Trophoblast cell (in vitro differentiated cells and primary cell): ENCODE measurements at regions not wholly inside any gene's neighbourhood (a gene's known extent, or its start where the extent isn't known, plus 50 kb on each side); places are given as distances from the start of the nearest gene placed in this dataset.
A peak's percentile ranks its signal among the peaks of the same experiment; 100 is the strongest.
"Not testable (repeated sequence)": the region's sequence is repeated elsewhere in the genome, so short reads cannot be mapped to it uniquely, and the experiment has no call there.

Experiments used
- DNase-seq, 2 donors: peaks; one replicate each; pipeline ENCODE4 v3.0.0-alpha.2; 2016
- H2AFZ ChIP-seq: 2 replicates; pipeline ENCODE4 v1.6.1; 2013; ENCODE audit warnings: low read length, moderate library complexity, mild to moderate bottlenecking; ENCODE audit not compliant: insufficient read depth, poor library complexity
- H2AK5ac ChIP-seq: 2 replicates; pipeline ENCODE4 v1.6.1; 2013; ENCODE audit warnings: mild to moderate bottlenecking, low read length
- H2BK120ac ChIP-seq: 2 replicates; pipeline ENCODE4 v1.6.1; 2013; ENCODE audit warnings: low read length, mild to moderate bottlenecking, moderate library complexity; ENCODE audit not compliant: insufficient read depth, poor library complexity
- H2BK12ac ChIP-seq: 2 replicates; pipeline ENCODE4 v1.6.1; 2013; ENCODE audit warnings: mild to moderate bottlenecking, low read length, moderate library complexity
- H2BK5ac ChIP-seq: 2 replicates; pipeline ENCODE4 v1.6.1; 2013; ENCODE audit warnings: low read length, low read depth, moderate library complexity, mild to moderate bottlenecking; ENCODE audit not compliant: poor library complexity
- H3K14ac ChIP-seq: 2 replicates; pipeline ENCODE4 v1.6.1; 2013; ENCODE audit warnings: mild to moderate bottlenecking, low read length
- H3K18ac ChIP-seq: 2 replicates; pipeline ENCODE4 v1.6.1; 2013; ENCODE audit warnings: mild to moderate bottlenecking, low read length
- H3K23ac ChIP-seq: 2 replicates; pipeline ENCODE4 v1.6.1; 2013; ENCODE audit warnings: low read length
- H3K27ac ChIP-seq: 2 replicates; pipeline ENCODE4 v1.5.1; 2013; ENCODE audit warnings: low read depth, mild to moderate bottlenecking, inconsistent platforms, low read length, moderate library complexity
- H3K27me3 ChIP-seq: 2 replicates; pipeline ENCODE4 v1.6.1; 2013; ENCODE audit warnings: inconsistent platforms, mild to moderate bottlenecking, low read length, moderate library complexity; ENCODE audit not compliant: insufficient read depth
- H3K36me3 ChIP-seq, 2 experiments: 1 replicate in 1 of 2; 2 replicates in 1 of 2; pipeline ENCODE4 v1.6.1; 2013; ENCODE audit warnings: low read length in 2 of 2, mild to moderate bottlenecking in 2 of 2, moderate library complexity in 1 of 2; ENCODE audit not compliant: insufficient read depth in 2 of 2, control insufficient read depth in 1 of 2
- H3K4ac ChIP-seq: 2 replicates; pipeline ENCODE4 v1.6.1; 2013; ENCODE audit warnings: low read depth, mild to moderate bottlenecking, low read length, moderate library complexity
- H3K4me1 ChIP-seq, 2 experiments: 1 replicate in 1 of 2; 2 replicates in 1 of 2; pipeline ENCODE4 v1.6.1; 2013; ENCODE audit warnings: low read length in 2 of 2, mild to moderate bottlenecking in 2 of 2, moderate library complexity in 1 of 2; ENCODE audit not compliant: insufficient read depth in 2 of 2, control insufficient read depth in 1 of 2
- H3K4me2 ChIP-seq: 2 replicates; pipeline ENCODE4 v1.6.1; 2013; ENCODE audit warnings: inconsistent platforms, mild to moderate bottlenecking, low read length, moderate library complexity
- H3K4me3 ChIP-seq: 2 replicates; pipeline ENCODE4 v1.5.1; 2013; ENCODE audit warnings: mild to moderate bottlenecking, low read depth, low read length, inconsistent platforms
- H3K79me1 ChIP-seq: one replicate; pipeline ENCODE4 v1.6.1; 2013; ENCODE audit warnings: low read length
- H3K79me2 ChIP-seq: 2 replicates; pipeline ENCODE4 v1.6.1; 2013; ENCODE audit warnings: low read length, mild to moderate bottlenecking; ENCODE audit not compliant: control insufficient read depth, insufficient read depth, poor library complexity
- H3K9ac ChIP-seq: 2 replicates; pipeline ENCODE4 v1.6.1; 2013; ENCODE audit warnings: mild to moderate bottlenecking, low read length
- H3K9me3 ChIP-seq: 2 replicates; pipeline ENCODE4 v1.6.1; 2013; ENCODE audit warnings: low read depth, mild to moderate bottlenecking, control low read depth, inconsistent platforms, low read length; ENCODE audit not compliant: insufficient read depth
- H4K12ac ChIP-seq: 2 replicates; pipeline ENCODE4 v1.6.1; 2013; ENCODE audit warnings: low read depth, mild to moderate bottlenecking, low read length, moderate library complexity
- H4K8ac ChIP-seq: 2 replicates; pipeline ENCODE4 v1.6.1; 2013; ENCODE audit warnings: low read depth, mild to moderate bottlenecking, low read length, moderate library complexity
- H4K91ac ChIP-seq: one replicate; pipeline ENCODE4 v1.6.1; 2013; ENCODE audit warnings: low read depth, mild to moderate bottlenecking, low read length, moderate library complexity
- WGBS: extraction: QIAGEN DNeasy Blood & Tissue Kit; methylation state at CpG from one replicate; pipeline ENCODE4 v1.1.7; 2013; ENCODE audit warnings: missing lambda C conversion rate; ENCODE audit not compliant: insufficient read length, insufficient coverage; ENCODE audit errors: extremely low coverage; 5-methylcytosine and 5-hydroxymethylcytosine counted together

DNA sequence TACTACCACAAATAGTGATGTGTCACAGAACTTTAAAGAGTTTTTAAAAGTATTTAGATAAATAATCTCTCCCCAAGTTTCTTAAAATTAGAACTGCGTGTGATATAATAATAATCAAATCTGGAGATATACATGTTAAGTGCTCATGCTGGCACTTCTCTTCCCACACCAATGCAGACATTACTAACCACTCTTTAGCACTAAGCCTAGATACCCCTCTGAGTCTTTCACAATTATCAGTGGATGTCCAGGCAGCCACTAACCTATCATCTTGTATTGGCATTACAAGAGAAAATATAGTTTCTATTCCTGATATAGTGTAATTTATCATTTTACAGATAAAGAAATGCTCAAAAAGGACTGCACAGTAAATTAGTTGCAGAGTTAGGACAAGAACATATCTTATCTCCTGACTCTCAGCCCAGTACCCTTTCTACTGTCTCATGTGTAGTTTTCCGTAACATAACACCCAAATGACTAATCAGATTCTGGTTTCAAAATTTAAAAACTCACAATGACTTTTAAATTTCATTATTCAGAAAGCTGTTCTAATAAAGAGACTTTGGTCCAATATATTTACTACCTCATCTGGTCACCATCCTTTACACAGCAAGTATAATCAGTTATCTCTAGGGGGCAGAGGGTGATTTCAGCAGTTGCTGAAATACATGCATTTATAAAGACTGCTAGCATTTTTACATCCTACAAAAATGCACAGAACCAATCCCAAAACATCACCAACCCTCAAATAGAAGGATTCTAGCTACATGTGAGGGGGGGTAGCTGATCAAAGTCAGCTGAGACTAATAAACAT lies 215.5 kb upstream of the MCHR2 start:
- no CpG with 5 or more reads among the region's 2 CpGs for WGBS
- Histone ChIP-seq H4K91ac (no peak overlapping the region), H3K23ac (no peak overlapping the region), H3K27me3 (no peaks in the 10 kb centered on the region), H2BK5ac (no peak overlapping the region), H3K9me3 (no peaks in the 10 kb centered on the region), H3K4ac (no peak overlapping the region), H4K8ac (no peak overlapping the region), H3K14ac (no peak overlapping the region), H3K4me2 (no peak overlapping the region), H3K9ac (no peak overlapping the region), H3K4me1 (no peaks in the 10 kb centered on the region), H2AK5ac (no peak overlapping the region), H3K27ac (no peak overlapping the region), H2BK120ac (no peak overlapping the region), H3K18ac (no peak overlapping the region), H4K12ac (no peak overlapping the region), H3K79me2 (no peaks in the 10 kb centered on the region), H2AFZ (no peak overlapping the region), H3K36me3 (no peaks in the 10 kb centered on the region), H3K4me3 (no peak overlapping the region), H3K79me1 (no peaks in the 10 kb centered on the region), H2BK12ac (no peak overlapping the region)
- DNase-seq, result no peak

DNA sequence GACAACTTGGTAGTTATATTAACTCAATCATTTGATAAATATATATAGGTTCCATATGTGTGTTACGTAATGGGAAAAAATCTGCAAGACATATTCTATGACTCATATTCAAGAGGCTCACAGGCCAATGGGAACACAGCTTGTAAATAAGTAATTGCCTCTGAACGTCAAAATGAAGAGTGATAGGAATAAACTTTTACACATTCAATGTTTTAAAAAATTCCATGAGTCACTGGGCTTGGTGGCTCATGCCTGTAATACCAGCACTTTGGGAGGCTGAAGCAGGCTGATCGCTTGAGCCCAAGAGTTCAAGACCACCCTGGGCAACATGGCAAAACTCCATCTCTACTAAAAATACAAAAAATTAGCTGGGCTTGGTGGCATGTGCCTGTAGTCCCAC lies 209.4 kb upstream of the MCHR2 start:
- Histone ChIP-seq H2AFZ (no peak overlapping the region), H3K14ac (no peak overlapping the region), H3K27ac (no peak overlapping the region), H2BK12ac (peak overlapping the region; percentile 58), H2AK5ac (no peak overlapping the region), H3K4ac (no peak overlapping the region), H3K27me3 (no peaks in the 10 kb centered on the region), H3K4me1 (peaks cover 0 to 2% of the 10 kb centered on the region in 2 experiments), H3K79me1 (peaks cover 2% of the 10 kb centered on the region), H4K91ac (peak overlapping the region; percentile 24), H3K9me3 (no peaks in the 10 kb centered on the region), H3K18ac (no peak overlapping the region), H2BK120ac (no peak overlapping the region), H4K12ac (no peak overlapping the region), H3K4me3 (no peak overlapping the region), H3K23ac (no peak overlapping the region), H3K9ac (no peak overlapping the region), H3K4me2 (no peak overlapping the region), H3K79me2 (no peaks in the 10 kb centered on the region), H2BK5ac (no peak overlapping the region), H4K8ac (no peak overlapping the region), H3K36me3 (no peaks in the 10 kb centered on the region)
- WGBS, result no CpG with 5 or more reads among the region's 3 CpGs
- peak; percentile 38 to 67 for DNase-seq

DNA sequence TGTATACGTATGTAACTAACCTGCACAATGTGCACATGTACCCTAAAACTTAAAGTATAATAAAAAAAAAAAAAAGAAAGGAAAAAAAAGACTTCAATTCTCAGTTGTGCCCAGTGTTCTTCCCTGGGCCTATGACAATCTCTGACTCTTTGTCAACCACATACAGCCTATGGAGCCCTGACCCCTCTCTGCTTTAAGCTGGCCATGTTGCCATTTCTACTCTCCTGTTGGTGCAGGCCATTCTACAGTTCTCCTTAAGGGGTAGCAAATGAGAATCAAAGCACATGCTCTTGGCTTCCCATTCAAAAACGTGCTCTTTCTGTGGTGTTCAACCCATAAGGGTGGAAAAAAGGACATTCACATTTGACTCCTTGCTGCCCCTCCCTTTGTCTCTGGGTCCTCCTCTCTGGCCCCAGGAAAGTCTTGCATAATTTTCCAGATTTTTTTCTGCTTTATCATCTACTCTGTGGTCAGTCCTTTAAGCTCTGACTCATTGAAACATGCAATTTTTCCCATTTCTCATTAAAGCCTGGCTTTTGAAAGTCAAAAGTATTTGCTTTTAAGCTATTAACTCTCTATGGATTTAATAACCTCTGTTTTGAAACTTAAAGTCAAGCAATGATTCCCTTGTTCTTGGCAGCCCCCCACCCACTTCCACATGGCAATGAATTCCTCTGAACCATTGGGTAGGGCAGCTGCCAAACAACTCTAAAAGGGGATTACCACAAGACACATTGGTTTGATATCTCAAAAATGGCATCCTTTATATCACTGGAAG lies 208.6 kb upstream of the MCHR2 start:
- Histone ChIP-seq H2BK120ac (no peak overlapping the region), H4K12ac (no peak overlapping the region), H3K79me2 (no peaks in the 10 kb centered on the region), H3K79me1 (peaks cover 2% of the 10 kb centered on the region), H3K23ac (no peak overlapping the region), H3K36me3 (no peaks in the 10 kb centered on the region), H3K27ac (no peak overlapping the region), H3K4ac (no peak overlapping the region), H4K8ac (no peak overlapping the region), H4K91ac (no peak overlapping the region), H3K14ac (no peak overlapping the region), H3K9ac (no peak overlapping the region), H2BK12ac (no peak overlapping the region), H3K4me2 (no peak overlapping the region), H2AK5ac (no peak overlapping the region), H3K18ac (no peak overlapping the region), H3K27me3 (no peaks in the 10 kb centered on the region), H2AFZ (no peak overlapping the region), H2BK5ac (no peak overlapping the region), H3K4me1 (peaks cover 0 to 2% of the 10 kb centered on the region in 2 experiments), H3K9me3 (no peaks in the 10 kb centered on the region), H3K4me3 (no peak overlapping the region)
- peak; percentile 50 to 90 for DNase-seq
- WGBS, result no CpG with 5 or more reads among the region's 2 CpGs

DNA sequence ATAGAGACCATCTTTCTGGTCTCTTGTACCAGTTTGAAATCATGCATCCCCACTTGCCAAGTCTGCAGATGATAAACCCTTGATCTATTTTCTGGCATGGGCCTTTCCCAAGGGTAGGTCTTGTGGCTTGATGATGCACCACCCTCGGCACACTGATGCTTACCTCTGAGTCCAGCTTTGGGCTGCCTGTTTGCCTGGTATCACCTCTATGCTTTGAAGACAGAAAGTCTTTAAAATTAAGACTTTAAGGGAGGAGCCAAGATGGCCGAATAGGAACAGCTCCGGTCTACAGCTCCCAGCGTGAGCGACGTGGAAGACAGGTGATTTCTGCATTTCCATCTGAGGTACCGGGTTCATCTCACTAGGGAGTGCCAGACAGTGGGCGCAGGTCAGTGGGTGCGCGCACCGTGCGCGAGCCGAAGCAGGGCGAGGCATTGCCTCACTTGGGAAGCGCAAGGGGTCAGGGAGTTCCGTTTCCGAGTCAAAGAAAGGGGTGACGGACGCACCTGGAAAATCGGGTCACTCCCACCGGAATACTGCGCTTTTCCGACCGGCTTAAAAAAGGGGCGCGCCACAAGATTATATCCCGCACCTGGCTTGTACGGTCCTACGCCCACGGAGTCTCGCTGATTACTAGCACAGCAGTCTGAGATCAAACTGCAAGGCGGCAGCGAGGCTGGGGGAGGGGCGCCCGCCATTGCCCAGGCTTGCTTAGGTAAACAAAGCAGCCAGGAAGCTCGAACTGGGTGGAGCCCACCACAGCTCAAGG lies 202.4 kb upstream of the MCHR2 start:
- not testable (repeated sequence) for H3K9ac ChIP-seq, H3K79me1 ChIP-seq, H3K4me2 ChIP-seq, H3K27me3 ChIP-seq, H4K12ac ChIP-seq, H2BK5ac ChIP-seq, H3K9me3 ChIP-seq, H2BK12ac ChIP-seq, H2BK120ac ChIP-seq, H3K4ac ChIP-seq, H4K91ac ChIP-seq, H3K27ac ChIP-seq, H4K8ac ChIP-seq, H3K14ac ChIP-seq, DNase-seq, H2AK5ac ChIP-seq, H3K4me3 ChIP-seq, H3K18ac ChIP-seq, H2AFZ ChIP-seq, H3K79me2 ChIP-seq, H3K23ac ChIP-seq, H3K4me1 ChIP-seq, H3K36me3 ChIP-seq
- no CpG with 5 or more reads among the region's 37 CpGs for WGBS
